Caco-2 (cell line): ENCODE measurements at regions not wholly inside any gene's neighbourhood (a gene's known extent, or its start where the extent isn't known, plus 50 kb on each side); places are given as distances from the start of the nearest gene placed in this dataset.

ENCODE experiments used
- BruUV-seq: library from RNA; stranded (reverse); fragments of 400-500 nt; replicated peaks from 2 replicates; lab custom pipeline; 2021; lab: Mats Ljungman, UMichigan
- CTCF ChIA-PET: fragments of 300-600 bp; sonication (Branson Sonifier 250); formaldehyde crosslinking; loops from one replicate; lab custom pipeline; 2022; ENCODE audit warnings: antibody characterized with exemption; lab: Charles Lee
- POLR2A ChIA-PET: fragments of 300-600 bp; sonication (Branson Sonifier 250); formaldehyde crosslinking; loops from one replicate; lab custom pipeline; 2022; ENCODE audit warnings: antibody characterized with exemption; lab: Charles Lee
- DNase-seq, 2 experiments: peaks; one replicate each; pipeline versions ENCODE4 v3.0.0 to v3.0.0-alpha.2; 2020 to 2022
- H3K27me3 ChIP-seq: replicated peaks from 2 replicates; pipeline ENCODE4 v1.6.0; 2011; ENCODE audit warnings: low read length; ENCODE audit not compliant: control insufficient read depth, insufficient read depth
- H3K36me3 ChIP-seq: 2 replicates; pipeline ENCODE4 v1.5.1; 2011; ENCODE audit warnings: low read length; ENCODE audit not compliant: control insufficient read depth, insufficient read depth
- H3K4me1 ChIP-seq: fragments of 250-450 bp; sonication (Bioruptor Pico); 2 replicates; pipeline ENCODE4 v1.5.1; 2020; ENCODE audit warnings: mild to moderate bottlenecking
- H3K4me3 ChIP-seq: 2 replicates; pipeline ENCODE4 v1.5.1; 2011; ENCODE audit warnings: low read depth, mild to moderate bottlenecking, control low read depth, low read length
- H3K9me3 ChIP-seq: fragments of 250-450 bp; sonication (Bioruptor Pico); 2 replicates; pipeline ENCODE4 v1.5.1; 2020; ENCODE audit warnings: mild to moderate bottlenecking, moderate library complexity
- H3K27ac Mint-ChIP-seq: one replicate; pipeline ENCODE4 v1.8.0; 2022; ENCODE audit warnings: mixed read lengths; ENCODE audit not compliant: unreplicated experiment
- H3K27me3 Mint-ChIP-seq: one replicate; pipeline ENCODE4 v1.8.0; 2022; ENCODE audit warnings: mixed read lengths; ENCODE audit not compliant: insufficient read depth, unreplicated experiment
- H3K36me3 Mint-ChIP-seq: one replicate; pipeline ENCODE4 v1.8.0; 2022; ENCODE audit warnings: mild to moderate bottlenecking, mixed read lengths; ENCODE audit not compliant: insufficient read depth, unreplicated experiment
- H3K4me1 Mint-ChIP-seq: one replicate; pipeline ENCODE4 v1.8.0; 2022; ENCODE audit warnings: low read depth, mixed read lengths; ENCODE audit not compliant: unreplicated experiment
- H3K4me3 Mint-ChIP-seq: one replicate; pipeline ENCODE4 v1.8.0; 2022; ENCODE audit warnings: mild to moderate bottlenecking, moderate library complexity, mixed read lengths; ENCODE audit not compliant: unreplicated experiment
- H3K9me3 Mint-ChIP-seq: one replicate; pipeline ENCODE4 v1.8.0; 2022; ENCODE audit warnings: mixed read lengths; ENCODE audit not compliant: unreplicated experiment
- intact Hi-C: fragments of 100-400 bp; cut with micrococcal nuclease; formaldehyde crosslinking; loops from one replicate; pipeline ENCODE4 v1.10.0; 2022; ENCODE audit not compliant: unreplicated experiment
- TF ChIP-seq, protein P1 (sequence below), 2 experiments: fragments of 200-600 bp in 1 of 2; IDR thresholded peaks; 1 replicate in 1 of 2; 2 replicates in 1 of 2; pipeline versions ENCODE4 v1.5.1 to v1.8.0; 2011 to 2022; ENCODE audit warnings: antibody characterized with exemption in 1 of 2, control low read depth in 1 of 2, inconsistent platforms in 1 of 2, low read depth in 1 of 2, low read length in 1 of 2, mild to moderate bottlenecking in 1 of 2, moderate library complexity in 1 of 2; ENCODE audit not compliant: insufficient read depth in 1 of 2, severe bottlenecking in 1 of 2, unreplicated experiment in 1 of 2

GRCh38 chr3:23676093-23676492 is 129.7 kb upstream of the UBE2E1 start:
- BruUV-seq = no TSS peak
- Histone ChIP-seq H3K4me1 (no peaks in the 10 kb centered on the region), H3K4me3 (no peak overlapping the region), H3K36me3 (no peaks in the 10 kb centered on the region), H3K9me3 (no peaks in the 10 kb centered on the region), H3K27me3 (no peaks in the 10 kb centered on the region)
- no peaks in the 10 kb centered on the region for H3K27me3 Mint-ChIP-seq
- H3K9me3 Mint-ChIP-seq = no peaks in the 10 kb centered on the region
- H3K36me3 Mint-ChIP-seq = peaks cover 5% of the 10 kb centered on the region
- H3K4me3 Mint-ChIP-seq = no peak overlapping the region
- H3K27ac Mint-ChIP-seq = no peak overlapping the region
- CTCF ChIA-PET = no interaction called here
- DNase-seq = no peak
- intact Hi-C loops = no loop called here
- POLR2A ChIA-PET = no interaction called here
- H3K4me1 Mint-ChIP-seq = no peaks in the 10 kb centered on the region
- TF ChIP-seq, protein P1, sequence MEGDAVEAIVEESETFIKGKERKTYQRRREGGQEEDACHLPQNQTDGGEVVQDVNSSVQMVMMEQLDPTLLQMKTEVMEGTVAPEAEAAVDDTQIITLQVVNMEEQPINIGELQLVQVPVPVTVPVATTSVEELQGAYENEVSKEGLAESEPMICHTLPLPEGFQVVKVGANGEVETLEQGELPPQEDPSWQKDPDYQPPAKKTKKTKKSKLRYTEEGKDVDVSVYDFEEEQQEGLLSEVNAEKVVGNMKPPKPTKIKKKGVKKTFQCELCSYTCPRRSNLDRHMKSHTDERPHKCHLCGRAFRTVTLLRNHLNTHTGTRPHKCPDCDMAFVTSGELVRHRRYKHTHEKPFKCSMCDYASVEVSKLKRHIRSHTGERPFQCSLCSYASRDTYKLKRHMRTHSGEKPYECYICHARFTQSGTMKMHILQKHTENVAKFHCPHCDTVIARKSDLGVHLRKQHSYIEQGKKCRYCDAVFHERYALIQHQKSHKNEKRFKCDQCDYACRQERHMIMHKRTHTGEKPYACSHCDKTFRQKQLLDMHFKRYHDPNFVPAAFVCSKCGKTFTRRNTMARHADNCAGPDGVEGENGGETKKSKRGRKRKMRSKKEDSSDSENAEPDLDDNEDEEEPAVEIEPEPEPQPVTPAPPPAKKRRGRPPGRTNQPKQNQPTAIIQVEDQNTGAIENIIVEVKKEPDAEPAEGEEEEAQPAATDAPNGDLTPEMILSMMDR (IDR thresholded peaks at IDR 0.05; ENCODE audit: insufficient read depth in 1 of 2, low read depth in 1 of 2, low read length in 1 of 2, severe bottlenecking in 1 of 2, unreplicated experiment in 1 of 2) = no peak

- POLR2A ChIA-PET = no interaction called here
- Mint-ChIP-seq H3K27ac (no peak overlapping the region), H3K4me3 (no peak overlapping the region), H3K9me3 (no peaks in the 10 kb centered on the region), H3K4me1 (no peaks in the 10 kb centered on the region), H3K27me3 (no peaks in the 10 kb centered on the region), H3K36me3 (peaks cover 5% of the 10 kb centered on the region)
- intact Hi-C loops = no loop called here
- H3K4me1 ChIP-seq = no peaks in the 10 kb centered on the region
- H3K36me3 ChIP-seq = no peaks in the 10 kb centered on the region
- TF ChIP-seq, protein P1 (IDR thresholded peaks at IDR 0.05; ENCODE audit: insufficient read depth in 1 of 2, low read depth in 1 of 2, low read length in 1 of 2, severe bottlenecking in 1 of 2, unreplicated experiment in 1 of 2) = no peak
- no peak for DNase-seq
- CTCF ChIA-PET = no interaction called here
- no peaks in the 10 kb centered on the region for H3K9me3 ChIP-seq
- BruUV-seq = no TSS peak
- no peak overlapping the region for H3K4me3 ChIP-seq
- H3K27me3 ChIP-seq = no peaks in the 10 kb centered on the region
These were observed 123.1 kb upstream of the UBE2E1 start for GRCh38 chr3:23682646-23683045.

GRCh38 chr3:23685541-23686258 is 120.1 kb upstream of the UBE2E1 start:
- TF ChIP-seq, protein P1 (IDR thresholded peaks at IDR 0.05; ENCODE audit: insufficient read depth in 1 of 2, low read depth in 1 of 2, low read length in 1 of 2, severe bottlenecking in 1 of 2, unreplicated experiment in 1 of 2) = no peak
- Histone ChIP-seq H3K36me3 (no peaks in the 10 kb centered on the region), H3K27me3 (no peaks in the 10 kb centered on the region), H3K4me3 (no peak overlapping the region), H3K9me3 (no peaks in the 10 kb centered on the region), H3K4me1 (no peaks in the 10 kb centered on the region)
- POLR2A ChIA-PET = no interaction called here
- intact Hi-C loops = no loop called here
- no peaks in the 10 kb centered on the region for H3K27me3 Mint-ChIP-seq
- peaks cover 8% of the 10 kb centered on the region for H3K9me3 Mint-ChIP-seq
- BruUV-seq = no TSS peak
- no peak overlapping the region for H3K27ac Mint-ChIP-seq
- CTCF ChIA-PET = no interaction called here
- no peak for DNase-seq
- no peaks in the 10 kb centered on the region for H3K4me1 Mint-ChIP-seq
- H3K36me3 Mint-ChIP-seq = no peaks in the 10 kb centered on the region
- H3K4me3 Mint-ChIP-seq = no peak overlapping the region
